Amygdala (tissue), 56 donors: ENCODE measurements at regions not wholly inside any gene's neighbourhood (a gene's known extent, or its start where the extent isn't known, plus 50 kb on each side); places are given as distances from the start of the nearest gene placed in this dataset.

Source experiments
- DNase-seq, 56 donors: peaks; one replicate each; lab custom pipeline; 2025; lab: John Stamatoyannopoulos, UW

DNA sequence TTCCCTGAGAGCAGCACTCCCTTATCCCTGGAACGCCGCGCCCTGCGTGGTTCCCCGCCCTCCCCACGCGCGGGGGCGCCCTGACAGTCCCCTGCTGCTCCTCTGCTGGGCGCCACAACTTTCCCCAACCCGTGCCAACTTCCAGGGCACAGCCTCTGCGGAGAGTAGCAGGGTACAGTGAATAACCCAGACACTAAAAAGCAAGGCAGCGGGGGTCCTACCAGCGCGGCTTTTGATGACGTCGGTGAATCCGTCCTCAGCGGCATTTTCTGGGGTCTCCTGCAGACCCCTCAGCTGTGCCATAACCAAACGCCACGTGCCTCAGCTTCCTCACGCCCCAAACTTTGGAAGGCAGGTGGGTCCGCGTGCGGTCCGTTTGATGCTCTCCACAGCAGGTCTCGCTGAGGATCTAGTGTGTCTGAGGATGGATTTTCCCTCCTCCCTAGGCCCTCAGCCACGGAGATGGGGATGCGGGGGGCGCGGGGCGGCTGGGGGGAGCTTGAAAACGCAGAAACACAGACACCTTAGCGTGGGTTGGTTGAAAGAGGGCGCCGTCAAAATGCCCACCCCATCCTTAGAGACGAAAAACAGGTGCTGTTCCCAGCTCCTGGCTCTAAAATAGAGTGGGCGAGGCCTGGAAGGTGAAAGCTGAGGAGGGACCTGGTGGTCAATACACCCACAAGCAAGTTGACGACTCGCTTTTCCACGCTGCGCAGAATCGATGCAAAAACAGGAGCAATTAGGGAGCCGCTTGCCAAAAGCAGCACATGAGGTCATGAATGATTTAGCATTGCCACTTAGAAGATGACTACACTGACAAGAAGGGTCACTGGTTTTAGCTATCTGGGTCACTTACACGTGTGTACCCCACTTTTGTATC is 405.6 kb downstream of the FAM47A start:
- DNase-seq: peak in 11 of 56 donors; percentile 0 to 22 (median 2)

DNA sequence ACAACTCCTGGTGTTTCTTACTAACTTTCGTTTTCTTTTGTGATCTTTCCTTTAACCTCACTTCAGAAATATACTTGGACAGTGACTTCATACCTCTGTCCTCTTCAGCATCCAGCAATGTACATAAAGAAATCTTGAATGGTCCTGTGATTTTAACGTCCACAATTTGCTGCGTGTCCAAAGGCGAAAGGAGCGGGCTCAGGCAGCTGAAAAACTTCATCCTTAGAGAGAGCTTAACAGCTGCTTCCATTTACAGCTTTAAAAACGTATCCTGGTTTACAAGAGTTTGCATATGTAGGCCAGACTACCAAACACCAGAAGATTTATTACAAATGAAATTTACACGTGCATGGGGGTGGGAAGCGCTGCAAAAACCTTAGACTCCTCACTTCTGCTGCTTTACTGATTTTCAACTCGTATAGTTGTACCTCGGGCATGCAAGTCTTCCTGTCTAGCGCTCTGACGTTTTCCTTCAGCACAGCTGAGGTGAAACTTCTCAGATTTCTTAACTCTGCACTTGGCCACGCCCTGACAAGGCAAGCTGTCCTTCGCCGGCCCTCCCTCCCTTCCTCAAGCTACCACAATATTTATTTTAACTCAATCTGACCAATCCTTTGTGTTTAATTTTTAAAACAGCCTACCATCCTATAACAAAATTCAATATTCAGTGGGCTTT is 406.4 kb downstream of the FAM47A start:
- peak in 4 of 56 donors; percentile 0 to 3 (median 2) for DNase-seq

DNA sequence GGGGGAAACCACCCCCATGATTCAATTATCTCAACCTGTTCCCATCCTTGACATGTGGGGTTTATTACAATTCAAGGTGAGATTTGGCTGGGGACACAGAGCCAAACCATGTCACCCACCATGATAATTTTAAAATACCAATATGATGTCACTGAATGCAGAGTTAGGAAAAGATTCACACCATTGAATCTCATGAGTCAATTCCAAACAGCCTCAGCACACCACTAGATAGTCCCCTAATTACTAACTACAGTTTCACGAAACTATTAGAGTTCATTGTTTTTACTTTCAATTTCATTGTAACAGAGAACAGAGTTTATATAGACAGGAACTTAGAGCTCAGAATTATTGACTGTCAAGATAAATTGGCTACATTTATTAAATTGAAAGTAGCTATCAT is 410.2 kb downstream of the FAM47A start:
- DNase-seq: no peak

DNA sequence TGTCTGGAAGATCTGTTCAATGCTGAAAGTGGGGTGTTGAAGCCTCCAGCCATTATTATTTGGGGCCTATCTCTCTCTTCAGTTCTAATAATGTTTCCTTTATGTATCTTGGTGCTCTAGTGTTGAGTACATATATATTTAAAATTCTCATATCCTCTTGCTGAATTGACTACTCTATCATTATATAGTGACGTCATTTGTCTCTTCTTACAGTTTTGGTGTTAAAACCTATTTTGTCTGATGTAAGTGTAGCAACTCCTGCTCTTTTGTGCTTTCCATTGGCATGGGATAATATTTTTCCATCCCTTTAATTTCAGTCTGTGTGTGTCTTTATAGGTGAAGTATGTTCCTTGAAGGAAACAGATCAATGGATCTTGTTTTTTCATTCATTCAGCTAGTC is 446.0 kb downstream of the FAM47A start:
- DNase-seq: no peak
